ENCODE measurements at regions not wholly inside any gene's neighbourhood (a gene's known extent, or its start where the extent isn't known, plus 50 kb on each side); places are given as distances from the start of the nearest gene placed in this dataset.

DNA sequence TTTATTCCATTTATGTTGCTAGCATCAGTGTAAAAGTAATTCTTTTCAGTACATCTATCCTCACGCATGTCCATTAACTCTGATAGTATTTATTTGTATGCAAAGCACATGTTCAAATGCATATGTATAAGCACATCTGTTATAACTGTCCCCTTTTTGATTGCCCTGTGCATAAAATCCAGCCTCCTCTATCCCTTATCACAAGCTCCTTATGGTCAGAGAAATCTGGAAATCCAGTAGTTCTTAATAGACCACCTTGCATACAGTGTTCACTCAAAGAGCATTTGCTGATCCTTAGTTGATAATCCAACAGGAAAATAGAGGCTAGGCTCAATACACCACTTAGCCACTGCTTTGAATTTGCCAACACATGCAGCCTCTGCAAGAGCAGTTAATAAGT, 443.5 kb downstream of the AASDHPPT start:
- TF ChIP-seq POLR2A (IDR thresholded peaks at IDR 0.05; ENCODE audit: low read depth, low read length), result no peak
- TF ChIP-seq, protein P1, sequence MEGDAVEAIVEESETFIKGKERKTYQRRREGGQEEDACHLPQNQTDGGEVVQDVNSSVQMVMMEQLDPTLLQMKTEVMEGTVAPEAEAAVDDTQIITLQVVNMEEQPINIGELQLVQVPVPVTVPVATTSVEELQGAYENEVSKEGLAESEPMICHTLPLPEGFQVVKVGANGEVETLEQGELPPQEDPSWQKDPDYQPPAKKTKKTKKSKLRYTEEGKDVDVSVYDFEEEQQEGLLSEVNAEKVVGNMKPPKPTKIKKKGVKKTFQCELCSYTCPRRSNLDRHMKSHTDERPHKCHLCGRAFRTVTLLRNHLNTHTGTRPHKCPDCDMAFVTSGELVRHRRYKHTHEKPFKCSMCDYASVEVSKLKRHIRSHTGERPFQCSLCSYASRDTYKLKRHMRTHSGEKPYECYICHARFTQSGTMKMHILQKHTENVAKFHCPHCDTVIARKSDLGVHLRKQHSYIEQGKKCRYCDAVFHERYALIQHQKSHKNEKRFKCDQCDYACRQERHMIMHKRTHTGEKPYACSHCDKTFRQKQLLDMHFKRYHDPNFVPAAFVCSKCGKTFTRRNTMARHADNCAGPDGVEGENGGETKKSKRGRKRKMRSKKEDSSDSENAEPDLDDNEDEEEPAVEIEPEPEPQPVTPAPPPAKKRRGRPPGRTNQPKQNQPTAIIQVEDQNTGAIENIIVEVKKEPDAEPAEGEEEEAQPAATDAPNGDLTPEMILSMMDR (IDR thresholded peaks at IDR 0.05; ENCODE audit: extremely low read depth in 1 of 2, insufficient read depth in 1 of 2, low read depth in 1 of 2, low read length in 2 of 2), result no peak
- no peak for TF ChIP-seq GATA2 (IDR thresholded peaks at IDR 0.05; ENCODE audit: insufficient read depth, insufficient read length, low read depth, low read length)
- TF ChIP-seq EZH2 (IDR thresholded peaks at IDR 0.05; ENCODE audit: borderline replicate concordance, low read depth, low read length, severe bottlenecking), result no peak
- TF ChIP-seq, protein P2, sequence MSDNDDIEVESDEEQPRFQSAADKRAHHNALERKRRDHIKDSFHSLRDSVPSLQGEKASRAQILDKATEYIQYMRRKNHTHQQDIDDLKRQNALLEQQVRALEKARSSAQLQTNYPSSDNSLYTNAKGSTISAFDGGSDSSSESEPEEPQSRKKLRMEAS (IDR thresholded peaks at IDR 0.05; ENCODE audit: insufficient read depth, insufficient read length), result no peak
- TF ChIP-seq JUN (IDR thresholded peaks at IDR 0.05; ENCODE audit: borderline replicate concordance, insufficient read depth, insufficient read length, low read depth), result no peak
- TF ChIP-seq POLR2AphosphoS5 (IDR thresholded peaks at IDR 0.05; ENCODE audit: insufficient read depth, low read depth, low read length), result no peak
- no peak for TF ChIP-seq MYC (IDR thresholded peaks at IDR 0.05; ENCODE audit: low read depth, low read length)
- TF ChIP-seq FOS (IDR thresholded peaks at IDR 0.05; ENCODE audit: borderline replicate concordance, insufficient read depth, low read length), result no peak

All from endothelial cell of umbilical vein (primary cell).